Body of pancreas (tissue), 4 donors: ENCODE measurements at regions not wholly inside any gene's neighbourhood (a gene's known extent, or its start where the extent isn't known, plus 50 kb on each side); places are given as distances from the start of the nearest gene placed in this dataset.

Experiments used
- POLR2A ChIP-seq, 3 donors: fragments of 450-650 bp; IDR thresholded peaks; one replicate each; pipeline ENCODE4 v1.6.1; 2016; ENCODE audit warnings: antibody characterized with exemption in 3 of 3, mild to moderate bottlenecking in 2 of 3
- TF ChIP-seq, protein P1 (sequence below), 7 experiments: fragments of 450-650 bp in 4 of 7; fragments of 200-600 bp in 3 of 7; sonication (generic) in 3 of 7; IDR thresholded peaks; one replicate each; pipeline ENCODE4 v1.5.1; 2016 to 2019; ENCODE audit warnings: antibody characterized with exemption in 7 of 7

DNA sequence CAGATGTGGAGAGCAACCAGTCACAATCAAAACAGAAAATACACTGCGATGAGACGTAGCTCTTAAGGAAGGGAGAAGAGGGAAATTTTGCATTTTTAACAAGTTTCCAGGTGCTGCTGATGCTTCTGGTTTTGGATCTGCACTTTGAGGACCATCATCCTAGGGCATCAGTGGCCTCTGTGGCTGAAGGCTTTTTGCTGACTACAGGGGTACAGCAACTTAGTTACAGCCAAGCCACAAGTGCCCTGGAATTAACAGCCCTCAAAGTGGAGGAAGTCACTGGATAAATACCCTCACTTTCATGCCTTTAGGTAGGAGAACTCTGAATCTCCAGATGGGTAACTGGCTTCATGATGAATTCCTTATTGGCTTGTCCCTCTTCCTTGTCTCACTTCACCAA lies 700.9 kb downstream of the TMEM182 start:
- TF ChIP-seq, protein P1, sequence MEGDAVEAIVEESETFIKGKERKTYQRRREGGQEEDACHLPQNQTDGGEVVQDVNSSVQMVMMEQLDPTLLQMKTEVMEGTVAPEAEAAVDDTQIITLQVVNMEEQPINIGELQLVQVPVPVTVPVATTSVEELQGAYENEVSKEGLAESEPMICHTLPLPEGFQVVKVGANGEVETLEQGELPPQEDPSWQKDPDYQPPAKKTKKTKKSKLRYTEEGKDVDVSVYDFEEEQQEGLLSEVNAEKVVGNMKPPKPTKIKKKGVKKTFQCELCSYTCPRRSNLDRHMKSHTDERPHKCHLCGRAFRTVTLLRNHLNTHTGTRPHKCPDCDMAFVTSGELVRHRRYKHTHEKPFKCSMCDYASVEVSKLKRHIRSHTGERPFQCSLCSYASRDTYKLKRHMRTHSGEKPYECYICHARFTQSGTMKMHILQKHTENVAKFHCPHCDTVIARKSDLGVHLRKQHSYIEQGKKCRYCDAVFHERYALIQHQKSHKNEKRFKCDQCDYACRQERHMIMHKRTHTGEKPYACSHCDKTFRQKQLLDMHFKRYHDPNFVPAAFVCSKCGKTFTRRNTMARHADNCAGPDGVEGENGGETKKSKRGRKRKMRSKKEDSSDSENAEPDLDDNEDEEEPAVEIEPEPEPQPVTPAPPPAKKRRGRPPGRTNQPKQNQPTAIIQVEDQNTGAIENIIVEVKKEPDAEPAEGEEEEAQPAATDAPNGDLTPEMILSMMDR (IDR thresholded peaks at IDR 0.05), result no peak
- TF ChIP-seq POLR2A (IDR thresholded peaks at IDR 0.05), result no peak
